Fibroblast of lung (primary cell): ENCODE measurements at regions not wholly inside any gene's neighbourhood (a gene's known extent, or its start where the extent isn't known, plus 50 kb on each side); places are given as distances from the start of the nearest gene placed in this dataset.
"Not testable (repeated sequence)": the region's sequence is repeated elsewhere in the genome, so short reads cannot be mapped to it uniquely, and the experiment has no call there.

Source experiments
- EZH2 ChIP-seq: IDR thresholded peaks from 2 replicates; pipeline ENCODE4 v1.5.1; 2012; ENCODE audit warnings: low read length, control low read depth, mild to moderate bottlenecking; ENCODE audit errors: missing control alignments
- TF ChIP-seq, protein P1 (sequence below), 2 donors: IDR thresholded peaks in 1 of 2; conservative IDR thresholded peaks in 1 of 2; 1 replicate in 1 of 2; 2 replicates in 1 of 2; pipeline ENCODE4 v1.5.1; 2011 to 2012; ENCODE audit warnings: low read length in 2 of 2, control low read depth in 1 of 2, inconsistent platforms in 1 of 2, low read depth in 1 of 2, mild to moderate bottlenecking in 1 of 2

DNA sequence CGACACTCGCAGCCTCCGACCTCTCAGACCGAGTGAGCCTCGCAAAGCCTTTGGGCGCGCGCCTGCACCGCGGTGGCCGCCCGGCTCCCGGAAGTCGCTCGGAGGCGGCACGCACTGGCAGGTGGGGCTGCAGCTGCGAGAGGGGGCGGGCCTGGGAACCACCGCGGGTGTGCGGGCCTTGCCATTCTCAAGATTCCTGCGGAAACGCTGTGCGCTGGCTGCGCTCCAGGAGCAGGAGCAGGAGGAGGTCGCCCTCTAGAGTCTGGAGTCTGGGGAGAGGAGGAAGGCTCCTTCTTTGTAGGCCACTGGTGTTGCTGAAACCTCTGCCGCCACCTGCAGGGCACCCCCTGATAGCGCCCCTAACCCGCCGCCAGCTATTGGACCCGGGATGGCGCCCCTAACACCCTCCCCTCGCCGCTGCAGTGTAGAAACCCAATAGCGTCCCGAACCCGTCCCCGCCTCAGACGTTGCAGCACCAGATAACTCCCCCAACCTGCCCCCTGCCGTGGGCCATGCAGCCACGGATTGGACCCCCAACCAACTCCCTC lies 230.6 kb downstream of the LIPI start:
- TF ChIP-seq, protein P1, sequence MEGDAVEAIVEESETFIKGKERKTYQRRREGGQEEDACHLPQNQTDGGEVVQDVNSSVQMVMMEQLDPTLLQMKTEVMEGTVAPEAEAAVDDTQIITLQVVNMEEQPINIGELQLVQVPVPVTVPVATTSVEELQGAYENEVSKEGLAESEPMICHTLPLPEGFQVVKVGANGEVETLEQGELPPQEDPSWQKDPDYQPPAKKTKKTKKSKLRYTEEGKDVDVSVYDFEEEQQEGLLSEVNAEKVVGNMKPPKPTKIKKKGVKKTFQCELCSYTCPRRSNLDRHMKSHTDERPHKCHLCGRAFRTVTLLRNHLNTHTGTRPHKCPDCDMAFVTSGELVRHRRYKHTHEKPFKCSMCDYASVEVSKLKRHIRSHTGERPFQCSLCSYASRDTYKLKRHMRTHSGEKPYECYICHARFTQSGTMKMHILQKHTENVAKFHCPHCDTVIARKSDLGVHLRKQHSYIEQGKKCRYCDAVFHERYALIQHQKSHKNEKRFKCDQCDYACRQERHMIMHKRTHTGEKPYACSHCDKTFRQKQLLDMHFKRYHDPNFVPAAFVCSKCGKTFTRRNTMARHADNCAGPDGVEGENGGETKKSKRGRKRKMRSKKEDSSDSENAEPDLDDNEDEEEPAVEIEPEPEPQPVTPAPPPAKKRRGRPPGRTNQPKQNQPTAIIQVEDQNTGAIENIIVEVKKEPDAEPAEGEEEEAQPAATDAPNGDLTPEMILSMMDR (conservative IDR thresholded peaks at IDR 0.05 in 1 of 2, IDR thresholded peaks at IDR 0.05 in 1 of 2; ENCODE audit: low read depth in 1 of 2, low read length in 2 of 2), result not testable (repeated sequence)
- not testable (repeated sequence) for TF ChIP-seq EZH2
